DMS114 treated with DMSO at 0.1 percent for 48 hours (cell line): ENCODE measurements at regions not wholly inside any gene's neighbourhood (a gene's known extent, or its start where the extent isn't known, plus 50 kb on each side); places are given as distances from the start of the nearest gene placed in this dataset.
"Not testable (repeated sequence)": the region's sequence is repeated elsewhere in the genome, so short reads cannot be mapped to it uniquely, and the experiment has no call there.

Experiments
- DNase-seq: peaks from one replicate; lab custom pipeline; 2025; ENCODE audit not compliant: unreplicated experiment; lab: John Stamatoyannopoulos, UW

- not testable (repeated sequence) for DNase-seq
Measured at GRCh38 chr5:34420191-34420590, 235.9 kb upstream of the RAI14 start.

GRCh38 chr5:34436761-34437501 is 219.2 kb upstream of the RAI14 start:
- no peak for DNase-seq

GRCh38 chr5:34439601-34440000 is 216.5 kb upstream of the RAI14 start:
- no peak for DNase-seq

GRCh38 chr5:34441767-34442166 is 214.4 kb upstream of the RAI14 start:
- DNase-seq, result not testable (repeated sequence)

- DNase-seq, result no peak
Measured at GRCh38 chr5:34447424-34447823, 208.7 kb upstream of the RAI14 start.

GRCh38 chr5:34449639-34450038 is 206.5 kb upstream of the RAI14 start:
- DNase-seq, result no peak

GRCh38 chr5:34450338-34450737 is 205.8 kb upstream of the RAI14 start:
- no peak for DNase-seq

- no peak for DNase-seq
Measured at GRCh38 chr5:34452170-34452828, 203.8 kb upstream of the RAI14 start.

- DNase-seq, result no peak
Measured at GRCh38 chr5:34455098-34455497, 201.0 kb upstream of the RAI14 start.

GRCh38 chr5:34459908-34460307 is 196.2 kb upstream of the RAI14 start:
- DNase-seq, result no peak

GRCh38 chr5:34460496-34460895 is 195.6 kb upstream of the RAI14 start:
- no peak for DNase-seq

GRCh38 chr5:34464829-34465228 is 191.3 kb upstream of the RAI14 start:
- no peak for DNase-seq

GRCh38 chr5:34465301-34465700 is 190.8 kb upstream of the RAI14 start:
- DNase-seq, result peak; percentile 40

- DNase-seq, result not testable (repeated sequence)
Measured at GRCh38 chr5:34466519-34467388, 189.4 kb upstream of the RAI14 start.

GRCh38 chr5:34467436-34467835 is 188.7 kb upstream of the RAI14 start:
- DNase-seq, result no peak

- not testable (repeated sequence) for DNase-seq
Measured at GRCh38 chr5:34467984-34468383, 188.1 kb upstream of the RAI14 start.

GRCh38 chr5:34469971-34470370 is 186.2 kb upstream of the RAI14 start:
- no peak for DNase-seq

GRCh38 chr5:34474573-34475021 is 181.5 kb upstream of the RAI14 start:
- DNase-seq, result peak; percentile 57

- no peak for DNase-seq
Measured at GRCh38 chr5:34475249-34475966, 180.7 kb upstream of the RAI14 start.

- DNase-seq, result no peak
Measured at GRCh38 chr5:34476941-34477565, 179.1 kb upstream of the RAI14 start.
